GM12875 (cell line): ENCODE measurements at regions not wholly inside any gene's neighbourhood (a gene's known extent, or its start where the extent isn't known, plus 50 kb on each side); places are given as distances from the start of the nearest gene placed in this dataset.

ENCODE experiments used
- H3K4me3 ChIP-seq: one replicate; pipeline ENCODE4 v1.5.1; 2011; ENCODE audit warnings: low read depth, low read length, control low read depth
- CTCF ChIP-seq: IDR thresholded peaks from 2 replicates; pipeline ENCODE4 v1.5.1; 2011; ENCODE audit warnings: low read depth, mild to moderate bottlenecking, control low read depth, inconsistent platforms, low read length, moderate library complexity, borderline replicate concordance; ENCODE audit not compliant: insufficient read depth

- H3K4me3 ChIP-seq: no peak overlapping the region
- TF ChIP-seq CTCF: no peak
These were observed 338.9 kb upstream of the CFAP20DC start for GRCh38 chr3:59388555-59389270.

DNA sequence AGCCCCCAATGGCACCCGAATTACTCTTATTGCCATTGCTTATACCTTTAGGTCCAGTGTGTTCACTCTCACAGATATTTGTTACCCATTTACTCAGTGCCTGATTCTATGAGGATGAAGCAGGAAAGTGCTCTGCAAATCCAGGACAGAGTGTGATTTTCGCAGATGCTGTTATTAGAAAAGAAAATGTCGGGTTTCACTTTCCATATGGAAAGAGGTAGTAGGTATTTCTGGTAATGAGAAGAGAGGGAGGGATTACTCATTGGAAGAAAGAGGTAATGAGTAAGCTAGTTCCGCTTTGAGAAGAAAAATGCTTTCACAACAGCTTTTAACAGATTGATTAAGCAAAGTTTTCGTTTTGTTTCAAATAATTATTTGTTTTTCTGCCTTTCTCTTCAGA lies 336.3 kb upstream of the CFAP20DC start:
- TF ChIP-seq CTCF: no peak

GRCh38 chr3:59385547-59385946 lies 335.7 kb upstream of the CFAP20DC start:
- no peak for TF ChIP-seq CTCF
- no peak overlapping the region for H3K4me3 ChIP-seq

More for the DNA sequence above, 336.3 kb upstream of the CFAP20DC start:
- no peak overlapping the region for H3K4me3 ChIP-seq

GRCh38 chr3:59381282-59381681 lies 331.5 kb upstream of the CFAP20DC start:
- TF ChIP-seq CTCF: no peak
- H3K4me3 ChIP-seq: no peak overlapping the region

- H3K4me3 ChIP-seq: no peak overlapping the region
- TF ChIP-seq CTCF: no peak
These were observed 330.3 kb upstream of the CFAP20DC start for GRCh38 chr3:59380146-59380545.

- no peak overlapping the region for H3K4me3 ChIP-seq
- no peak for TF ChIP-seq CTCF
These were observed 325.0 kb upstream of the CFAP20DC start for GRCh38 chr3:59374818-59375211.

- no peak overlapping the region for H3K4me3 ChIP-seq
- no peak for TF ChIP-seq CTCF
These were observed 324.4 kb upstream of the CFAP20DC start for GRCh38 chr3:59374091-59374817.
